MM.1S (cell line): ENCODE measurements at regions not wholly inside any gene's neighbourhood (a gene's known extent, or its start where the extent isn't known, plus 50 kb on each side); places are given as distances from the start of the nearest gene placed in this dataset.

Experiments
- EZH2 ChIP-seq: fragments of 300-600 bp; sonication (generic); optimal IDR thresholded peaks from 2 replicates; pipeline ENCODE3; 2017; ENCODE audit warnings: low read depth, mild to moderate bottlenecking, antibody characterized with exemption, low read length, mixed read lengths
- TF ChIP-seq, protein P1 (sequence below): fragments of 300-600 bp; sonication (generic); IDR thresholded peaks from 2 replicates; pipeline ENCODE4 v1.5.1; 2016; ENCODE audit warnings: antibody characterized with exemption, low read length, mixed read lengths

DNA sequence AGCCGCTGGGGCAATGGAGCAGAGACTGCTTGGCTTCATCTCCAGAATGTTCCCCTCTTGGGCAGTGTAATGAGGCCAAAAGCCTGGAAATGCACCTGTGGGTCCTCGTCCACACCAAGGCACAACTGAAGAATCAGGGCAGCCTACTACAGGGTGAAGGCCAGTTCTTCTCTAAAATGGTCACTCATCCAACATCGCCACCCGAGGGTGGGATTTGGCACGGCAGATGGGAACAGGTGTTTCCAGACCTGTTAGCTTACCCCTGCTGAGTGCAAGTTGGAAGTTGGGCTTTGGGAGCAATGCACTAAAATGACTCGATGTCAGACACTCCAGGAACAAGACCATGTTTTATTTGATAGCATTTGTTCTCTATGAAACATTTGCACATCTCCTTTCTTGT lies 543.7 kb downstream of the NPHP4 start:
- TF ChIP-seq, protein P1, sequence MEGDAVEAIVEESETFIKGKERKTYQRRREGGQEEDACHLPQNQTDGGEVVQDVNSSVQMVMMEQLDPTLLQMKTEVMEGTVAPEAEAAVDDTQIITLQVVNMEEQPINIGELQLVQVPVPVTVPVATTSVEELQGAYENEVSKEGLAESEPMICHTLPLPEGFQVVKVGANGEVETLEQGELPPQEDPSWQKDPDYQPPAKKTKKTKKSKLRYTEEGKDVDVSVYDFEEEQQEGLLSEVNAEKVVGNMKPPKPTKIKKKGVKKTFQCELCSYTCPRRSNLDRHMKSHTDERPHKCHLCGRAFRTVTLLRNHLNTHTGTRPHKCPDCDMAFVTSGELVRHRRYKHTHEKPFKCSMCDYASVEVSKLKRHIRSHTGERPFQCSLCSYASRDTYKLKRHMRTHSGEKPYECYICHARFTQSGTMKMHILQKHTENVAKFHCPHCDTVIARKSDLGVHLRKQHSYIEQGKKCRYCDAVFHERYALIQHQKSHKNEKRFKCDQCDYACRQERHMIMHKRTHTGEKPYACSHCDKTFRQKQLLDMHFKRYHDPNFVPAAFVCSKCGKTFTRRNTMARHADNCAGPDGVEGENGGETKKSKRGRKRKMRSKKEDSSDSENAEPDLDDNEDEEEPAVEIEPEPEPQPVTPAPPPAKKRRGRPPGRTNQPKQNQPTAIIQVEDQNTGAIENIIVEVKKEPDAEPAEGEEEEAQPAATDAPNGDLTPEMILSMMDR, result no peak
- TF ChIP-seq EZH2, result no peak
